Kidney (tissue), 13 donors: ENCODE measurements at regions not wholly inside any gene's neighbourhood (a gene's known extent, or its start where the extent isn't known, plus 50 kb on each side); places are given as distances from the start of the nearest gene placed in this dataset.

Source experiments
- DNase-seq, 5 donors: peaks; one replicate each; pipeline ENCODE4 v3.0.0-alpha.2; 2013 to 2020
- FAIRE-seq: peaks from 2 replicates; lab custom pipeline; 2012; peaks lifted over from hg19 to GRCh38; lab: Jason Lieb, UNC
- H3K27ac ChIP-seq, 2 donors: one replicate each; pipeline ENCODE4 v1.7.0; 2013; ENCODE audit warnings: low read depth in 2 of 2, low read length in 2 of 2, inconsistent platforms in 1 of 2
- H3K27me3 ChIP-seq: one replicate; pipeline ENCODE4 v1.7.1; 2013; ENCODE audit warnings: low read length, inconsistent platforms; ENCODE audit not compliant: control insufficient read depth, insufficient read depth
- H3K36me3 ChIP-seq, 3 donors: one replicate each; pipeline versions ENCODE4 v1.7.0 to v1.7.1; 2013; ENCODE audit warnings: low read length in 3 of 3, control low read depth in 1 of 3, inconsistent platforms in 1 of 3; ENCODE audit not compliant: insufficient read depth in 3 of 3, control insufficient read depth in 2 of 3
- H3K4me1 ChIP-seq, 3 donors: one replicate each; pipeline versions ENCODE4 v1.7.0 to v1.7.1; 2013; ENCODE audit warnings: low read length in 3 of 3, inconsistent platforms in 1 of 3, low read depth in 1 of 3; ENCODE audit not compliant: control insufficient read depth in 2 of 3, insufficient read depth in 2 of 3
- H3K4me3 ChIP-seq, 3 donors: one replicate each; pipeline versions ENCODE4 v1.7.0 to v1.8.1; 2013; ENCODE audit warnings: low read length in 3 of 3, control low read depth in 1 of 3, inconsistent platforms in 1 of 3
- H3K9ac ChIP-seq, 3 donors: one replicate each; pipeline versions ENCODE4 v1.7.0 to v1.7.1; 2013; ENCODE audit warnings: low read length in 3 of 3, control low read depth in 1 of 3, inconsistent platforms in 1 of 3
- H3K9me3 ChIP-seq, 3 donors: one replicate each; pipeline versions ENCODE4 v1.7.0 to v1.7.1; 2013; ENCODE audit warnings: low read length in 3 of 3, control low read depth in 1 of 3, inconsistent platforms in 1 of 3; ENCODE audit not compliant: control insufficient read depth in 2 of 3, insufficient read depth in 1 of 3
- CTCF ChIP-seq: IDR thresholded peaks from 3 replicates; pipeline ENCODE4 v1.5.1; 2012; ENCODE audit warnings: mild to moderate bottlenecking, moderate library complexity, borderline replicate concordance; ENCODE audit not compliant: insufficient read depth; ENCODE audit errors: extremely low read depth
- intact Hi-C: fragments of 100-400 bp; cut with DNase I; formaldehyde crosslinking; loops from one replicate; pipeline ENCODE4 v1.11.1; 2022
- donor health status: control.
- donor health status: control.
- donor health status: control.
- donor health status: control.
- donor health status: control.
- donor health status: DM: yes; HTN: yes; CAD: no.
- donor health status: Normal renal cell carcinoma (clear cell type).

GRCh38 chr2:16442971-16443370, 222.7 kb downstream of the CYRIA start:
- Histone ChIP-seq H3K27me3 (no peaks in the 10 kb centered on the region), H3K9ac (no peak overlapping the region), H3K36me3 (no peaks in the 10 kb centered on the region), H3K4me1 (no peaks in the 10 kb centered on the region), H3K4me3 (no peak overlapping the region), H3K9me3 (no peaks in the 10 kb centered on the region), H3K27ac (no peak overlapping the region)
- TF ChIP-seq CTCF, result no peak
- no peak for DNase-seq
- no peak for FAIRE-seq
- intact Hi-C loops, result no loop called here

GRCh38 chr2:16441431-16441830, 224.2 kb downstream of the CYRIA start:
- intact Hi-C loops, result no loop called here
- Histone ChIP-seq H3K9ac (no peak overlapping the region), H3K27ac (no peak overlapping the region), H3K9me3 (no peaks in the 10 kb centered on the region), H3K4me1 (no peaks in the 10 kb centered on the region), H3K4me3 (no peak overlapping the region), H3K36me3 (no peaks in the 10 kb centered on the region), H3K27me3 (no peaks in the 10 kb centered on the region)
- FAIRE-seq (no peak), DNase-seq (no peak)
- no peak for TF ChIP-seq CTCF

- Histone ChIP-seq H3K27me3 (no peaks in the 10 kb centered on the region), H3K9ac (no peak overlapping the region), H3K4me3 (no peak overlapping the region), H3K27ac (no peak overlapping the region), H3K36me3 (no peaks in the 10 kb centered on the region), H3K4me1 (no peaks in the 10 kb centered on the region), H3K9me3 (no peaks in the 10 kb centered on the region)
- TF ChIP-seq CTCF, result no peak
- intact Hi-C loops, result no loop called here
- DNase-seq, result no peak
- no peak for FAIRE-seq
These were observed 224.7 kb downstream of the CYRIA start for GRCh38 chr2:16440898-16441297.
